Midbrain (tissue), 1 donor: ENCODE measurements at regions not wholly inside any gene's neighbourhood (a gene's known extent, or its start where the extent isn't known, plus 50 kb on each side); places are given as distances from the start of the nearest gene placed in this dataset.

Experiments used
- DNase-seq: peaks from one replicate; lab custom pipeline; 2025; lab: John Stamatoyannopoulos, UW

- DNase-seq: no peak
Observed at GRCh38 chr5:57795203-57795602, 312.6 kb upstream of the ACTBL2 start.

DNA sequence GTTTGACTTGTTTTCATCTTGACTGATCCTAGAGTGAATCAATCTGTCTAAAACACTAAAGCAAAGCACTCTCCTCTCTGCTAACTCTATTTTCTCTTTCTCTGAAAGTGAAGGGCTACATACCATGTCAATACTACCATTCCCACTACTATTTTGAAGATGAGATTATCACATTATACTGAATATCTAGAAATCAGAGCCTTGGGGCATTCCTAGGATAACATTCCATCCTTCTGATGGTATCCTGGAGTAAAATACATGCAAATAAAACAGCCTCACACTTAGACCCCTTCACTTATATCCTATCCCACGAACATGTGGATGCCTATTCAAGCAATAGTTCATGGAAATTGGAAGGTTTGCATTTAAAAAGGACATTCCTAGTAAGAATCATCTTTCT, 309.3 kb upstream of the ACTBL2 start:
- DNase-seq: no peak

- no peak for DNase-seq
Observed at GRCh38 chr5:57785946-57786345, 303.3 kb upstream of the ACTBL2 start.

DNA sequence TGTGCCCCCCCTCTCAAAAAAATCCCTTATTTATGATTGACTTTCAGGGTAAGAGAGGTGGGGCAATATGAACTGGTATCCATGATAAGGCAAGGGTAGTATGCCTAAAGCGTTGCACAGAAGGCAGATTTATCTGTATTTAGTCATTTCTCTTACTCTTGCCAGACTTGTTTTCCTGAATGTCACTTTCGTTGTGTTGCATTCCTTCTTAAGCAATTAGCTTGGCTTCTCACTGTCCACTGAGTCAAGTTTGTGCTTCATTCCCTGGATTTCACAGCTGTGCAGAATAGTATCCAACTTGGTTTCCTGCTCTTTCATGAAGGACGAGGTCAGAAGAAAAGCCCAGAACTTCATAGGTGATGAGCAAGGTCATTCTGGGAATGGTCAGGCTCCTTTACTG, 301.5 kb upstream of the ACTBL2 start:
- DNase-seq: no peak

DNA sequence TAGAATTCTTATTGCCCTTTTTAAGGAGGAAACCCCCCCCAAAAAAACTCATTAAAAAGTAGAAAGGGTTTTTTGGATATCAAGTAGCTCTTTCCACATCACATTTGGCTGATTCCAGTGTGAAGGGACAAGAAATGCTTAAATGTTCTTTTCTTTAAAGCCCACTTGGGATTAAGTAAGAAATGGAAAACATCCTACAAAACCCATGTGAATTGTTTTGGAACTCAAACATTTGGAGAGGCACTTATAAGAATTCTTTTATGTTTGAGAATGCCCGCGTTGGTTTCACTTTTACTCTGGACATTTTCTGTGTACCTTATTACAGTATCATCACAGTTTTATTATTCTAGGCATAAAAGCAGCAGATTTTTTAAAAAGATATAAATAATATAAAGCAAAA, 301.1 kb upstream of the ACTBL2 start:
- DNase-seq: no peak

GRCh38 chr5:57780961-57781325, 298.3 kb upstream of the ACTBL2 start:
- DNase-seq: no peak

GRCh38 chr5:57780306-57780960, 297.8 kb upstream of the ACTBL2 start:
- no peak for DNase-seq

DNA sequence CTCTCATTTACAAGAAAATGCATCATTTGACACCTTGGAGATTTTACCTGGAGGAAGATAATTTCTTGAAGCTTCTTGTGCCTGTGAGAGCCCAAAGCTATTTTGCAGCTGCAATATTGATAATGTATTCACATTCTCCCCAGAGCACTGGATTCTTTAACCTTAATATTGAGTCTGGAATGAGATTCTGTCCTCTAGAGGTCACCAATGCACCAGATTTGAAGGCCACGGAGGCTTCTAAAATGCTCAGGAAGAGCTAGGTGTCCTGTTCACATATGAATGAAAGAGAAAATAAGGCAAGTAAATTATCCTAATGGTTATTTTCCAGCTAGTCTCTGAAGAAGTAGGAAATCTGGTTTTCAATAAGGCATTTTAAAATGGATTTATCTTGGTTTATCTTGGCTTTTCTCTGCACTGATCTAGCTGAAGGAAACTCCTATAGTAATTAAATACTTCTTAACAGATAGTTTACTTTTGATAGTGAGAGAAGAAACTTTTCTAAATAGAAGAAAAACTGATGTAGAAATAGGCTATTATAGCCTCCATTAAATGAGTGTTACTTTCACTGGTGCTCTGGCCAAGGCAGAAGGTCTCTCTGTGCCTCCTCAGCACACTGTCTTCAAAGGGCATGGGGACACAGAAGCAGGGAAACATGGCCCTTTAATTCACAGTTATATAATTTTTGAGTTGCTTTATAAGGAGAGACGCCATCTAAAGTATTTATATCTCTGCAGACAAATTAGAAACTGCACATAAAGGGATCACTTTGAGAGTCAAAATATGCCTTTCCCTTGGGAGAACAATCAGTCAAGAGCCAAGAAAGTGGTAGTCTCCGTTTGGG, 297.0 kb upstream of the ACTBL2 start:
- DNase-seq: peak; percentile 79

- DNase-seq: no peak
Observed at GRCh38 chr5:57778501-57779091, 296.0 kb upstream of the ACTBL2 start.

- DNase-seq: no peak
Observed at GRCh38 chr5:57777174-57777581, 294.6 kb upstream of the ACTBL2 start.

- no peak for DNase-seq
Observed at GRCh38 chr5:57776035-57776434, 293.4 kb upstream of the ACTBL2 start.

DNA sequence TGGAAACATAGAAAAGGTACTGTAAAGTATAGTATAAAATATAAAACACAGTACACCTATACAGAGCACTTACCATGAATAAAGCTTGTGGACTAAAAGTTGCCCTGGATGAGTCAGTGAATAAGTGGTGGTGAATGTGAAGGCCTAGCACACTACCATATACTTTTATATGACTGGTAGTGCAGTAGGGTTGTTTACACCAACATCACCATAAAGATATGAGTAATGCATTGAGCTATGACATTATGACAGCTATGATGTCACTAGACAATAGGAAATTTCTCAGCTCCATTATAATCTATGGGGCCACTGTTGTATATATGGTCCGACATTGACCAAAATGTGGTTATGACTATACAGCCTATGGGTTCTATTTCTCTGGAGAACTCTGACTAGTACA, 291.8 kb upstream of the ACTBL2 start:
- no peak for DNase-seq

DNA sequence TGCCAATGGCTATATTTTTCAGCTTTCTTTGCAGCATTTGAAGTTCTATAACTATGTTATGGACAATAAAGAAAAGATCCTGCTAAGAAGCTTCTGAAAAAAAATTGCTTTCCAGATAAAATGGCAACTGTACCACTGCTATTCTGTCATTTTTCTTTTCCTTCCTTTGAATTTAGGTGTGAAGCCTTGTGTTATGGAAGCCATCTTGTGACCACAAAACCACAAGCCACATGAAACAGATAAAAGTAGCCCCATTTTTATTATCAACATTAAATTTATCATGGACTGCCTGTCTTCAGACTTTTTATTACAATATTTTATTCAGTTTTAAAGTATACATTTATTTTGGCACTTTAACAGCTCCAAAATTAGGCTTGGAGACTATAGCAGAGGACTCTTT, 289.9 kb upstream of the ACTBL2 start:
- no peak for DNase-seq

DNA sequence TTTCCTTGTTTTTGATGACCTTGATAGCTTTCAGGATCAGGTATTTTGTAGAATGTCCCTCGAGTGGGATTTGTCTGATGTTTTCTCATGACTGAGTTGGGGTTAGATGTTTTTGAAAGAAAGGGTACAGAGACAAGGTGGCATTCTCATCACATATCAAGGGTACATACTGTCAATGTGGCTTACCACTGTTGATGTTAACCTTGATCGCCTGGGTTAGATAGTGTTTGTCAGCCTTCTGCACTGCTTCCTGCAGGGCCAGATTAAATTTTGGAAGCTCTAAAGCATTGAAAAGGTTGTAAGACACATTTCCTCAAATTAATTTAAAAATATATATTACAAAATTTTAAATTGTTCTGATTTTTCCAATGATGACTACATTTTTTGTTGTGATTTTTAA, 287.4 kb upstream of the ACTBL2 start:
- no peak for DNase-seq

DNA sequence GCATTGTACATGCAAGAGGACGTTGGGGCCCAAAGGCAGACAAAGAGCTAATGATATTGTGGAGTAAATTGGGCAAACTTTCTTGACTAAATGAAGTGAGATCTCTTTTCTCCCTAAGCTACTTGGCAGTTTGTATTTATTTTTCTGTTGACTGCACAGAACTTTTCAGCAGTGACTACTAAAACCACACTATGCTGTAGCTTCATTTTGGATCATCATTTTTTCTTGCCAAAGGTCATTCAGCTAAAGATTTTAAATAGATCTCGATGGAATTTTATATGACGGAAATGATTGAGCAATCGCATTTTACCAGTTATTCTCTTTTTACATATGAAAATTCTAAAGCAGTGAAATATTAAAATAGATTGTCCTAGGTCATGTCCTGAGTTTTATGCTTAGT, 286.1 kb upstream of the ACTBL2 start:
- DNase-seq: no peak

DNA sequence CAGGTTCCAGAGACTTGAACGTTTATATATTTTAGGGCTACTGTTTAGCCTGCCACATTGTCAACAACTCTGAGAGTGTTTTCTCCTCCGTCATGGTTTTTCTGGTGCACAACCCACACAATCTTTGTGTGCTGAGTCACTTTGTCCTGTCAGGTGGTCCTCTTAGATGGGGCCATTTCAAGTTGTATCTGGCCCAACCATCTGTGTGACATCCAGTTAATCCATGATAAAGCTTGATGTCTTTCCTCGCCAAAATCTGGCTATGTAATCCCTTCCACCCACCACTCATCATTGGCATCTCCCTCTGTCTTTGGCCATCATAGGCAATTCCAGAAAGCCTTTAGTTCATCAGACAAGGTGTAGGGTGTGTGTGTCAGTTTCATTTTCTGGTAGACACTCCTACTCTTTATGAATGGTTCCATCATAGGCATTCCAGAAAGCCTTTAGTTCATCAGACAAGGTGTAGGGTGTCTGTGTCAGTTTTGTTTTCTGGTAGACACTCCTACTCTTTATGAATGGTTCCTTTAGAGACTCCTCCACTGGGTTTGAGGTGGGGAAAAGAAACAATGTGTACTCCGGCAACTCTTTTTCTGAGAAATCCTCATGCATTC, 282.0 kb upstream of the ACTBL2 start:
- DNase-seq: no peak

GRCh38 chr5:57761513-57761912, 278.9 kb upstream of the ACTBL2 start:
- DNase-seq: no peak

DNA sequence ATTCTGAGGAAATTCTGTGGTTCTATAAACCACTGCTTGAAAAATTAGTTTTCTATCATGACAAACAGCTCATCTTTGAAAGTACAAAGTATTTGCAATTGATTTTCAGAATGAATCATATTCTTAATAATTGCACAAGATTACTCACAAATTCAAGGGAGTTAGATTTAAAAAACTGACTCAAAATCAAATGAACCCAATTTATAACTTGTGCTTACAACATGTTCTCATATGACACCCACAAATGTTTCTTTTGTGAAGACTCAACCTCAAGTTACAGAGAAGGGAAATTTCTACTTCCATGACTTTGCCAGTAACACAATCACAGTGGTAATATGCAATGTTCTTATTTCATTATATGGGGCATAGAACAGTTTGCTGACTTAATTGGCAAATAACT, 272.0 kb upstream of the ACTBL2 start:
- DNase-seq: no peak

DNA sequence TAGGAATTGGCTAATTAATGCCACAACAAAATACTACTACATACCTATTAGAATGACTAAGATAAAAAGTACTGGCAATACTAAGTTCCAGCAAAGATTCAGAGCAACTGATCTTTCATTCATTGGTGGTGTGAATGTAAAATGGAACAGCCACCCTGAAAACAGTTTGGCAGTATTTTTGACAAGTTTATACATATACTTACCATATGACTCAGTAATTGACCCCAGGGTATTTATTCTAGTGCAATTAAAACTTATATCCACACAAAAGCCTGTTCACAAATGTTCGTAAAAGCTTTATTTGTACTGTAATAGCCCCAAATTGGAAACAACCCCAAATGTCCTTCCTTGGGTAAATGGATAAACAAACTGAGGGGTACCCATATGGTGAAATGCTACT, 270.8 kb upstream of the ACTBL2 start:
- no peak for DNase-seq

DNA sequence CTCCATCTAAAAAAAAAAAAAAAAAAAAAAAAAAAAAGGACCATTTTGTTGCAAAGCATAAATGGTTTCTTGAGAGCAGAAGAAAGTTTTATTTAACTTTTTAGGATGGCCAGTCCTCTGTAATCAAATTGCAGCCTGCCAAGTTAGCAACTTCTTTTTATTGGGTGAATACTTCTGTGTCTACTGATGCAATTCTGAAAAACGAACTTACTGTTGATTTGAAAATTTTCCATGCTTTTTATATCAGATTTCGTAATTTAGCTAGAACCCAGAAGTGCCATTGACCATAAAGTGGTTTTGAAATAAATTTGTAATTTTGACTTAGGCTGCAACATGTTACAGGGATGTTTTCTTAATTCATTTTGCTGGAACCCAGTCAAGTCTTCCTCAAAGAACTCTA, 269.1 kb upstream of the ACTBL2 start:
- no peak for DNase-seq

- no peak for DNase-seq
Observed at GRCh38 chr5:57750891-57751290, 268.3 kb upstream of the ACTBL2 start.

DNA sequence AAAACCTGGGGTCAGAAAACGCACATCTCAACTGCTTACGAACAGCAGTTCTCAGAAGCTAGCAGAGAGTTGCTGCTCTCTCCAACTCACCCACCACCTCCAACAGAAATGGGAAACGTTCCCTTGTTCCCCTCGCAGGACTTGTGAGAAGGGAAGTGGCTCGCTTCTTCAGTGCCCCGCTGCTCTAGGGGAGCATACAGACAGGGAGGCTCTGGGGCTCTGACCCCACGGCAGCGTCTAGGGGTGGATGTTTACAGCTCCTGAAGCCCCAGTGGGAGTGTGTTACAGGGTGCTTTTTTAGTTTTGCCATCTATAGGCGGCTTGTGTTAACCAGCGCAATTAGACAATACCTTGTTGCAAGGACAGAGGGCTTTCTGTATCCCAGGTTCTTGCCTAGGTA, 267.7 kb upstream of the ACTBL2 start:
- no peak for DNase-seq

GRCh38 chr5:57749396-57749795, 266.8 kb upstream of the ACTBL2 start:
- DNase-seq: no peak
